HUES48 (cell line): ENCODE measurements at regions not wholly inside any gene's neighbourhood (a gene's known extent, or its start where the extent isn't known, plus 50 kb on each side); places are given as distances from the start of the nearest gene placed in this dataset.

Experiments used
- H3K27ac ChIP-seq: one replicate; pipeline ENCODE4 v1.7.0; 2013; ENCODE audit warnings: low read depth, low read length, inconsistent platforms
- H3K27me3 ChIP-seq: 2 replicates; pipeline ENCODE4 v1.6.1; 2013; ENCODE audit warnings: mild to moderate bottlenecking, low read length; ENCODE audit not compliant: control insufficient read depth, insufficient read depth
- H3K36me3 ChIP-seq: 2 replicates; pipeline ENCODE4 v1.6.1; 2013; ENCODE audit warnings: low read length; ENCODE audit not compliant: control insufficient read depth, insufficient read depth
- H3K4me1 ChIP-seq: 2 replicates; pipeline ENCODE4 v1.6.1; 2013; ENCODE audit warnings: mild to moderate bottlenecking, low read length; ENCODE audit not compliant: control insufficient read depth, insufficient read depth
- H3K4me3 ChIP-seq: 2 replicates; pipeline ENCODE4 v1.5.1; 2013; ENCODE audit warnings: mild to moderate bottlenecking, low read depth, low read length
- H3K9ac ChIP-seq: 2 replicates; pipeline ENCODE4 v1.6.1; 2013; ENCODE audit warnings: mild to moderate bottlenecking, low read depth, low read length, moderate library complexity
- H3K9me3 ChIP-seq: 2 replicates; pipeline ENCODE4 v1.6.1; 2013; ENCODE audit warnings: low read length; ENCODE audit not compliant: control insufficient read depth, insufficient read depth

GRCh38 chrX:151796576-151796975 lies 62.0 kb downstream of the CNGA2 start:
- Histone ChIP-seq H3K4me3 (no peak overlapping the region), H3K27ac (no peak overlapping the region), H3K9ac (no peak overlapping the region), H3K4me1 (no peaks in the 10 kb centered on the region), H3K36me3 (no peaks in the 10 kb centered on the region), H3K9me3 (peaks cover 74% of the 10 kb centered on the region), H3K27me3 (no peaks in the 10 kb centered on the region)

GRCh38 chrX:151801980-151802379 lies 67.4 kb downstream of the CNGA2 start:
- Histone ChIP-seq H3K4me1 (no peaks in the 10 kb centered on the region), H3K9me3 (peaks cover 55% of the 10 kb centered on the region), H3K4me3 (no peak overlapping the region), H3K27me3 (no peaks in the 10 kb centered on the region), H3K36me3 (no peaks in the 10 kb centered on the region), H3K9ac (no peak overlapping the region), H3K27ac (no peak overlapping the region)

- Histone ChIP-seq H3K27ac (no peak overlapping the region), H3K4me1 (no peaks in the 10 kb centered on the region)
These were observed 72.5 kb downstream of the CNGA2 start for GRCh38 chrX:151806967-151807540.

DNA sequence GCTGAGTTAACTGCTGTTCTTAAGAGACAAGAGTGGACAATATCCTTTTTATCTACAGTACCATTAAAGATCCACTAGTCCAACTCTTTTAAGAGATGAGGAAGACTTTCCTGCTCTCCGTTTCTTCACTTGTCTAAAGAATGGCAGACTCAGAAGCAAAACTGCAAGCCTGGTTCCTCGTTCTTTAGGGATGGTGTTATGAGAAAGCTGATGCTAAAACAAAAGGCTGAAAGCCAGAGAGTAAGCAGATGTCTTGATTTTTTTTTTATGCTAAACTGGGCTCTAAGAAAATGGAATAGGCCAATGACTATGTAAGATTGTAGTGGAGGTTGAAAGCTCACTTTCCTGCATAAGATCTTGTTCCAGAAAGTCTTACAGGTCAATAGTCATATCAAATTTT lies 78.1 kb downstream of the CNGA2 start:
- no peak overlapping the region for H3K4me3 ChIP-seq
- H3K27ac ChIP-seq = no peak overlapping the region
- H3K9me3 ChIP-seq = peaks cover 51% of the 10 kb centered on the region
- no peak overlapping the region for H3K9ac ChIP-seq
- no peaks in the 10 kb centered on the region for H3K4me1 ChIP-seq
- no peaks in the 10 kb centered on the region for H3K27me3 ChIP-seq
- no peaks in the 10 kb centered on the region for H3K36me3 ChIP-seq

More at GRCh38 chrX:151806967-151807540, 72.5 kb downstream of the CNGA2 start:
- Histone ChIP-seq H3K9me3 (peaks cover 45% of the 10 kb centered on the region), H3K27me3 (no peaks in the 10 kb centered on the region), H3K36me3 (no peaks in the 10 kb centered on the region), H3K4me3 (no peak overlapping the region), H3K9ac (no peak overlapping the region)

GRCh38 chrX:151814767-151815166 lies 80.2 kb downstream of the CNGA2 start:
- no peak overlapping the region for H3K9ac ChIP-seq
- no peaks in the 10 kb centered on the region for H3K4me1 ChIP-seq
- H3K27me3 ChIP-seq = no peaks in the 10 kb centered on the region
- peaks cover 44% of the 10 kb centered on the region for H3K9me3 ChIP-seq
- no peak overlapping the region for H3K4me3 ChIP-seq
- H3K36me3 ChIP-seq = no peaks in the 10 kb centered on the region
- H3K27ac ChIP-seq = no peak overlapping the region

GRCh38 chrX:151815398-151815797 lies 80.9 kb downstream of the CNGA2 start:
- peaks cover 44% of the 10 kb centered on the region for H3K9me3 ChIP-seq
- H3K27me3 ChIP-seq = no peaks in the 10 kb centered on the region
- H3K27ac ChIP-seq = no peak overlapping the region

GRCh38 chrX:151816934-151817333 lies 82.4 kb downstream of the CNGA2 start:
- Histone ChIP-seq H3K4me1 (no peaks in the 10 kb centered on the region), H3K27ac (no peak overlapping the region), H3K4me3 (no peak overlapping the region), H3K9me3 (peaks cover 54% of the 10 kb centered on the region), H3K9ac (no peak overlapping the region), H3K36me3 (no peaks in the 10 kb centered on the region), H3K27me3 (no peaks in the 10 kb centered on the region)

More at GRCh38 chrX:151815398-151815797, 80.9 kb downstream of the CNGA2 start:
- Histone ChIP-seq H3K4me1 (no peaks in the 10 kb centered on the region), H3K36me3 (no peaks in the 10 kb centered on the region), H3K4me3 (no peak overlapping the region), H3K9ac (no peak overlapping the region)

DNA sequence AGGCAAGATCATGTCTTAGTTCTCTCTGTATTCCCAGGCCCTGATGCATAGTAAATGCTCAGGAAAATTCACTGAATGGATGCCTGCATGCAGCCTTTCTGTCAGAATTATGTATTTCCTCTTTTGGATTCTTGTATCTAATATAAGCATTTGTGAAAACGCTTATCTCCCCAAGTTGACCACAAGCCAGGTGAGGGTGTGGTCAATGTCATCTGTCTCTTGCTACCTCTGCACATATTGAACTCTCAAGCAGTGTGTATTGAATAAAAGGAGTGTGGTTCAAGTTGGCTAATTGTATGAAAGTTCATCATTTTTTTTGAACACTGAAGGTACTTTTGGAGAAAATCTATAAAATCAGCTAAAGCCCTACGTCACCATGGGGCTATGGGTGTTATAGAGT lies 84.3 kb downstream of the CNGA2 start:
- Histone ChIP-seq H3K9ac (no peak overlapping the region), H3K27ac (no peak overlapping the region), H3K27me3 (no peaks in the 10 kb centered on the region), H3K36me3 (no peaks in the 10 kb centered on the region), H3K4me3 (no peak overlapping the region), H3K4me1 (no peaks in the 10 kb centered on the region), H3K9me3 (peaks cover 55% of the 10 kb centered on the region)

DNA sequence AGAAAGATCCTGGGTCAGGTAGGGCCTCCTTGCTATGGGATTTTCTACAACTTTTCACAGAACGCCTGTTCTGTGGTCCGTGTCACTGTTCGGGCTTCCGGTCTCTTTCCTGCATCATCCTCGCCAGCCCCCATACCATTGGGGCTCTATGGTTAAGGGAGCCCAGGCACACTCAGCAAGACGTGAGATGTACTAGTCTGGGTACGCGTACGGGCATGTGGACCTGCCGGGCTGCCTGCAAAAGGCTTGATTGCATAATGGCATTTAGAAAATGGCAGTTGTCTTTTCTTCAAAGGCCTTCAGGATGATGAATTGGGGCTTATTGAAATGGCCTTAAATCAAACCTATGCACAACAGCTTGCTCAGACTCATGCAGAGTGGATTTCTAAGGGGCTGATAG lies 86.7 kb downstream of the CNGA2 start:
- H3K9me3 ChIP-seq = peaks cover 47% of the 10 kb centered on the region
- no peaks in the 10 kb centered on the region for H3K4me1 ChIP-seq
- H3K27ac ChIP-seq = no peak overlapping the region
- H3K36me3 ChIP-seq = no peaks in the 10 kb centered on the region
- no peaks in the 10 kb centered on the region for H3K27me3 ChIP-seq
- no peak overlapping the region for H3K9ac ChIP-seq
- H3K4me3 ChIP-seq = no peak overlapping the region

GRCh38 chrX:151825007-151825406 lies 87.7 kb upstream of the MAGEA4 start:
- H3K9me3 ChIP-seq = peaks cover 55% of the 10 kb centered on the region
- H3K4me3 ChIP-seq = no peak overlapping the region
- no peaks in the 10 kb centered on the region for H3K4me1 ChIP-seq
- no peaks in the 10 kb centered on the region for H3K27me3 ChIP-seq
- no peak overlapping the region for H3K9ac ChIP-seq
- H3K27ac ChIP-seq = no peak overlapping the region
- no peaks in the 10 kb centered on the region for H3K36me3 ChIP-seq

DNA sequence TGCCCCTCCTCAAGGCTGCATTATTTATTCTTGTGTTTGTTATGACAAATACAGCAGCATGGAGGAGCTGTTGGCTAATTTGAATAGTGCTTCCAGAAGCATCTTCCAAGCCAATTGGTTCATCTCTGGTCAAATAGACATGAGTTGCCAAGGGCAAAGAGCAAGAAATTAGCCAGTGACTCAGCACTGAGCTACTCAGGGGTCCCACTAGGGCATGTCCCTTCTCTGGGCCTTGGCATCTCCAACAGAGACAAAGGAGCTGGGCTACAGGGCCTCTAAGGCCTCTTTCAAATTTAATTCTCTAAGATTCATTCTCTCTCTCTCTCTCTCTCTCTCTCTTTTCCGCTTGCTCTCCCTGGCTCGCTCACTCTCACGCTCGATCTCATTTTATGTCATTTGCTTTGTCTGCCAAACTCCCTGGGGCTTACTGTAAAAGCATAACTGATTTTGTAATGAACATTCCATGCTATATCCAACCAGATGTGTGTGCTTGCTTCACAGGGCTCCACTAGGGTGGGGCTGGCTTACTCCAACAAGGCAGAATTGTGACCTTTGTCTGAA lies 86.7 kb upstream of the MAGEA4 start:
- no peak overlapping the region for H3K9ac ChIP-seq
- no peak overlapping the region for H3K4me3 ChIP-seq
- H3K27ac ChIP-seq = no peak overlapping the region
- H3K36me3 ChIP-seq = no peaks in the 10 kb centered on the region
- no peaks in the 10 kb centered on the region for H3K4me1 ChIP-seq
- H3K27me3 ChIP-seq = no peaks in the 10 kb centered on the region
- H3K9me3 ChIP-seq = peaks cover 62% of the 10 kb centered on the region
